Osteoblast (primary cell): ENCODE measurements at regions not wholly inside any gene's neighbourhood (a gene's known extent, or its start where the extent isn't known, plus 50 kb on each side); places are given as distances from the start of the nearest gene placed in this dataset.

Source experiments
- DNase-seq: peaks from one replicate; pipeline ENCODE4 v3.0.0; 2011; ENCODE audit warnings: low spot score, mixed read lengths; ENCODE audit not compliant: insufficient read length; ENCODE audit errors: missing footprints
- H2AFZ ChIP-seq: 2 replicates; pipeline ENCODE4 v1.6.0; 2011; ENCODE audit warnings: mild to moderate bottlenecking, low read length
- H3K27ac ChIP-seq: 2 replicates; pipeline ENCODE4 v1.5.1; 2011; ENCODE audit warnings: mild to moderate bottlenecking, low read depth, low read length, moderate library complexity
- H3K27me3 ChIP-seq: 2 replicates; pipeline ENCODE4 v1.6.0; 2012; ENCODE audit warnings: mild to moderate bottlenecking, control low read depth, inconsistent platforms, low read length, moderate library complexity; ENCODE audit not compliant: insufficient read depth
- H3K36me3 ChIP-seq: 2 replicates; pipeline ENCODE4 v1.5.1; 2011; ENCODE audit warnings: mild to moderate bottlenecking, low read length, control low read depth, moderate library complexity; ENCODE audit not compliant: insufficient read depth
- H3K4me1 ChIP-seq: 2 replicates; pipeline ENCODE4 v1.5.1; 2011; ENCODE audit warnings: mild to moderate bottlenecking, low read length, control low read depth, moderate library complexity; ENCODE audit not compliant: insufficient read depth
- H3K4me2 ChIP-seq: 2 replicates; pipeline ENCODE4 v1.6.0; 2011; ENCODE audit warnings: mild to moderate bottlenecking, low read length; ENCODE audit not compliant: insufficient read depth
- H3K4me3 ChIP-seq: fragments of 200-600 bp; sonication (generic); 3 replicates; pipeline ENCODE4 v1.5.1; 2012; ENCODE audit warnings: mild to moderate bottlenecking, low read length, inconsistent platforms; ENCODE audit not compliant: insufficient read depth
- H3K79me2 ChIP-seq: 2 replicates; pipeline ENCODE4 v1.6.0; 2012; ENCODE audit warnings: mild to moderate bottlenecking, low read length, control low read depth, inconsistent platforms; ENCODE audit not compliant: insufficient read depth
- H3K9me3 ChIP-seq: 2 replicates; pipeline ENCODE4 v1.5.1; 2011; ENCODE audit warnings: low read depth, low read length, control low read depth
- H4K20me1 ChIP-seq: 2 replicates; pipeline ENCODE4 v1.6.0; 2012; ENCODE audit warnings: mild to moderate bottlenecking, low read length, control low read depth; ENCODE audit not compliant: insufficient read depth
- TF ChIP-seq, protein P1 (sequence below): IDR thresholded peaks from 2 replicates; pipeline ENCODE4 v1.5.1; 2011; ENCODE audit warnings: mild to moderate bottlenecking, low read depth, low read length, moderate library complexity; ENCODE audit errors: extremely low read depth

GRCh38 chr3:39592311-39593050, 125.0 kb downstream of the MOBP start:
- DNase-seq = no peak
- no peaks in the 10 kb centered on the region for H3K79me2 ChIP-seq
- no peak overlapping the region for H3K27ac ChIP-seq
- H4K20me1 ChIP-seq = no peaks in the 10 kb centered on the region
- H3K4me1 ChIP-seq = no peaks in the 10 kb centered on the region
- no peak overlapping the region for H3K4me3 ChIP-seq
- no peak overlapping the region for H2AFZ ChIP-seq
- H3K36me3 ChIP-seq = no peaks in the 10 kb centered on the region
- no peak overlapping the region for H3K4me2 ChIP-seq
- TF ChIP-seq, protein P1, sequence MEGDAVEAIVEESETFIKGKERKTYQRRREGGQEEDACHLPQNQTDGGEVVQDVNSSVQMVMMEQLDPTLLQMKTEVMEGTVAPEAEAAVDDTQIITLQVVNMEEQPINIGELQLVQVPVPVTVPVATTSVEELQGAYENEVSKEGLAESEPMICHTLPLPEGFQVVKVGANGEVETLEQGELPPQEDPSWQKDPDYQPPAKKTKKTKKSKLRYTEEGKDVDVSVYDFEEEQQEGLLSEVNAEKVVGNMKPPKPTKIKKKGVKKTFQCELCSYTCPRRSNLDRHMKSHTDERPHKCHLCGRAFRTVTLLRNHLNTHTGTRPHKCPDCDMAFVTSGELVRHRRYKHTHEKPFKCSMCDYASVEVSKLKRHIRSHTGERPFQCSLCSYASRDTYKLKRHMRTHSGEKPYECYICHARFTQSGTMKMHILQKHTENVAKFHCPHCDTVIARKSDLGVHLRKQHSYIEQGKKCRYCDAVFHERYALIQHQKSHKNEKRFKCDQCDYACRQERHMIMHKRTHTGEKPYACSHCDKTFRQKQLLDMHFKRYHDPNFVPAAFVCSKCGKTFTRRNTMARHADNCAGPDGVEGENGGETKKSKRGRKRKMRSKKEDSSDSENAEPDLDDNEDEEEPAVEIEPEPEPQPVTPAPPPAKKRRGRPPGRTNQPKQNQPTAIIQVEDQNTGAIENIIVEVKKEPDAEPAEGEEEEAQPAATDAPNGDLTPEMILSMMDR = no peak
- H3K9me3 ChIP-seq = no peaks in the 10 kb centered on the region
- H3K27me3 ChIP-seq = no peaks in the 10 kb centered on the region

- Histone ChIP-seq H3K27ac (no peak overlapping the region), H2AFZ (no peak overlapping the region)
- TF ChIP-seq, protein P1 = no peak
Measured at GRCh38 chr3:39593341-39593740, 125.9 kb downstream of the MOBP start.

GRCh38 chr3:39601241-39601640, 133.8 kb downstream of the MOBP start:
- DNase-seq = no peak
- Histone ChIP-seq H3K79me2 (no peaks in the 10 kb centered on the region), H2AFZ (no peak overlapping the region), H3K27me3 (no peaks in the 10 kb centered on the region), H3K4me1 (no peaks in the 10 kb centered on the region), H3K4me2 (no peak overlapping the region), H4K20me1 (no peaks in the 10 kb centered on the region), H3K27ac (no peak overlapping the region), H3K9me3 (no peaks in the 10 kb centered on the region), H3K36me3 (no peaks in the 10 kb centered on the region), H3K4me3 (no peak overlapping the region)
- TF ChIP-seq, protein P1 = no peak

More at GRCh38 chr3:39593341-39593740, 125.9 kb downstream of the MOBP start:
- DNase-seq = no peak
- H3K27me3 ChIP-seq = no peaks in the 10 kb centered on the region
- H3K79me2 ChIP-seq = no peaks in the 10 kb centered on the region
- H3K36me3 ChIP-seq = no peaks in the 10 kb centered on the region
- H3K4me1 ChIP-seq = no peaks in the 10 kb centered on the region
- no peak overlapping the region for H3K4me3 ChIP-seq
- no peaks in the 10 kb centered on the region for H4K20me1 ChIP-seq
- no peak overlapping the region for H3K4me2 ChIP-seq
- H3K9me3 ChIP-seq = no peaks in the 10 kb centered on the region

- no peaks in the 10 kb centered on the region for H3K79me2 ChIP-seq
- H4K20me1 ChIP-seq = no peaks in the 10 kb centered on the region
- H3K27ac ChIP-seq = no peak overlapping the region
- TF ChIP-seq, protein P1 = no peak
- DNase-seq = no peak
- no peaks in the 10 kb centered on the region for H3K36me3 ChIP-seq
- no peak overlapping the region for H3K4me2 ChIP-seq
- no peak overlapping the region for H3K4me3 ChIP-seq
- no peaks in the 10 kb centered on the region for H3K9me3 ChIP-seq
- no peaks in the 10 kb centered on the region for H3K27me3 ChIP-seq
- H2AFZ ChIP-seq = no peak overlapping the region
- H3K4me1 ChIP-seq = no peaks in the 10 kb centered on the region
Measured at GRCh38 chr3:39605837-39606236, 138.4 kb downstream of the MOBP start.
